ENCODE measurements at regions not wholly inside any gene's neighbourhood (a gene's known extent, or its start where the extent isn't known, plus 50 kb on each side); places are given as distances from the start of the nearest gene placed in this dataset.

DNA sequence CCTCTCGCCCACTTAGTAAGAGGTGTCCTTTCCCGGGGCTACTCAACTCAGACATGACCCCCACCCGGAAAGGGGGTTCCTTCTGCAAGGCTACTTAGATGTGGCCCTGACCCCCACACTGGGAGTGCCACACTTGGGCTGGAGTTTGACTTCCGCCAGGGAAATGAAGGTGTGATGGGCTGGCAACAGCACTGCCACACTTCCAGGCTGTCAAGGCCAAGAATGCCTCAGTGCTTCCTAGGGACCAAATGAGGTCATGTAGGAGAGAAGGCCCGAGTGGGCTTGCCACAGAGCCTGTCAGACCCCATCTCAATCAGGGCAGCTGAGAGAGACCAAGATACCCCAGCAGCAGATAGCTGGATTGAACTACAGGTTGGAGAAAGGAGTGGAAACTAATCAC is 55.5 kb downstream of the DRD1 start:
- no peak for DNase-seq (ENCODE audit: low read depth)

DNA sequence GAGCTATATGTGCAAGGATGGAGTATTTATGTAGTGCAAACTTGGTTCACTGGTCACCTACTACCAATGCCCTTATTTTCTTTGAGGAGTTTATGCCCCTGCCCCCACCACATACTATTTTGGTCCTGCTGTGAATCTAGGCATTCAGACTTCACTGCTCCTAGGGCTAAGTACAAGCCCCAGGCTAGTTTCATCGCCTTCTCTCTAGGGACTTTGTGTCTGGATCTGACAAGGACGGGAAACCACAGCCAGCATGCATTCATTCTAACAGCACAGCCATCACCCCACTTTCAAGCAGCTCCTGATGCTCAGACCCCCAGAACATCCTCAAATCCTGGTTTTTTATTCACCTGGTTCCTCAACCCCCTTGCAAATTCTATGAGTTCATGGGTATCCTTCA is 56.8 kb downstream of the DRD1 start:
- no peak for DNase-seq (ENCODE audit: low read depth)

DNA sequence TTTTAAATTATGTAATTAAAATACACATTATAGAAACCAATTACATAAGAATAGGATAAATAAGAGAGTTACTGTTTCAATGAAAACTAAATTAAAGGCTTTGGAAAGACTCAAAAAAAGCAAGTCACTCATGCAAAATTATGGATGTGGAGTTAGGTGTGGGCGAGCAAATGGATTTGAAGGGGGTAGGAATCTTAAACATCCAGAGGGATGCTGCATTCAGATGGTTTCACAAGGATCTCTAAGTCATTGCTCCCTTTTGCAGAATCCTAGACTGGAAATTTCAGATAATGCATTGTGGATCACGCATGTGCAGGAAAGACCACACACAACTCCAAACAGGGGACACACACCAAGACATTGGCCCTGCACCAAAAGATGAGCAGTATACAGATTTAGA is 57.5 kb downstream of the DRD1 start:
- DNase-seq (ENCODE audit: low read depth), result no peak

DNA sequence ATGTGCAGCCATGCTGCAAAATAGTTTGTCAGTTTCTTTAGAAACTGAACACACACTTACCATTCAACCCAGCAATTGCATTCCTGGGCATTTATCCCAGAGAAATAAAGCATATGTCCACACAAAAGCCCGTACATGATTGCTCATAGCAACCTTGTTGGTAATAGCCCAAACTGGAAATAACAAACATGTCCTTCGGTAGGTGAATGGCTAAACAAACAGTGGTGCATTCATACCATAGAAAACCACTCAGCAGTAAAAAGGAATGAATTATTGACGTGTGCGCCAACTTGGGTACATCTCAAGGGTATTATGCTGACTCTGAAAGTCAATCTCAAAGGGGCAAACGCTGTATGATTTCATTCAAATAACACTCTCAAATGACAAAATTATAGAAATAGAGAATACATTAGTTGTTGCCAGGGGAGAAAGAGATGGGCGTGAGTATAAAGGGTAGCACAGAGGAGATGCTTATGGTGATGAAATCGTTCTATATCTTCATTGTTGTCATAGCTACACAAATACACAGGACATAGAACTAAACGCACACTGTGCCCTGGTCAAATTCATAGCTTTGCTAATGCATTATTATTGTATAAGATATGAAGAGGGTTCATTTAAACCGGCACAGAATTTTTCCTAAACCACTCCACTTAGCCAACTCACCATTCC is 58.2 kb downstream of the DRD1 start:
- DNase-seq (ENCODE audit: low read depth), result no peak

DNA sequence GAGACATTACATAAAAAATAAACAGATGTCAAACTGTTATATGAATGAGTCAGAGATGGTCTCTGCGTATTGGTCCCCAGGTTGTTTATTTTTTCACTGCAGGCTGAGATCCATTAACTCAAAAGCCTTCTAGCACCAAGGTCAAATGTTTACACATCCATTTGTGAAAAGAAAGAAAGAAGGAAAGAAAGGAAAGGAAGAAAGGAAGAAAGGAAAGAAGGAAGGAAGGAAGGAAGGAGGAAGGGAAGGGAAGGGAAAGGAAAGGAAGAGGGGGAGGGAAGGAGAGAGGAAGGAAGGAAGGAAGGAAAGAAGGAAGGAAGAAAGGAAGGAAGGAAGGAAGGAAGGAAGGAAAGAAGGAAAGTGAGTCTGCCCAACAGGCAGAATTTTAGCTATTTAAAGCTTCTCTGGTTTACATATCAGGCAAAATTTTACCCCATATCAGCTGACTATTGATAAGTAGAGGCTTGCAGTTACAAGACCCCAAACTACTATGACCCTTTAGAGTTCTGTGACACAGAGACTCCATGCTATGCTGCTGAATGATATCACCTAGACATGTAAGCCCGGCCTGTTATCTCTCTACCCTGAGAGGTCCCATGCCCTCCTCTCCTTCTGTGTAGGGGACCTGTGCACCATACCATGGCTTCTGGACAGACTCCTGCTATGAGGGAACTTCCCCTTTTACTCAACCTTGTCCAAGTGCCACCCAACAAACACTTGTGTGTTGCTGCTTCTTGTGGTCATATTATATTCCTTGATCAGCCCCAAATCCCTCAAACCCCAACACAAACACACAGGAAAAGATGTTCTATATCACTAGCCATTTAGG is 59.0 kb downstream of the DRD1 start:
- no peak for DNase-seq (ENCODE audit: low read depth)

DNA sequence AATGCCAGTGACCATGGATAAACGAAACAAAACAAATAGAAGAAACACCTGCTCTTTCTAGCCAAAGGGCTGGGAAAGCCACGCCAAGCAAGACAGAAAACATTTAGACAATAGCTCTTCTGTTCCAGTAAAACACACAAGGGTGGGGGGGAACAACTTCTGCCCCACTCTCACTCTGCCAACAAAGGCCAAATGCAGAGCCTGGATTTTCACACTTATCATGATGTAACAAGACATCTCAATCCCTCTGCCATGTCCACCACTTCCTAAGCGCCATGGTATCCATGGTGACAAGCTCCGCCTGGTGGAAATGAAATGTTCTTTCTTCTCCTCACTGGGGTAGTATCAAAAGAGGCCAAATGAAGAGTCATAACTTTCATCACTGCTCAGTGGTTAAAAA is 60.6 kb downstream of the DRD1 start:
- DNase-seq (ENCODE audit: low read depth), result no peak

DNA sequence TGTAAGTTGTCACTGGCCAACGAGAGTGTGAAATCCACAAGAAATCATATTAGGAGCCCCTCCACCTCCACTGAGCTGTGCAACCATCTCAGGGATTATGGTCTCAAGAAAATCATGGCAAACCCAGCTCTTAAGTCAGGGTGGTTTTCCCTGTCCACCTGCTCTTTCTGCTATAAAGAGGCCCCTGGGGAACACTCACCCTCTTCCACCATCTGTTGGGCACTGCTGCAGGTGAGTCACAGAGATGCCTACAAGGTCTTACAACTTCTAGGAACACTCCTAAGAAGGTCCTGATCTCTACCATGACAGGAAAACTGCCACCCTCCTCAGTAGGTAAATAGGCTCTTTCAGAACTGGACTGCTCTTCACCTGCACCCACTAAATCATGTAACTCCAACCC is 61.8 kb downstream of the DRD1 start:
- DNase-seq (ENCODE audit: low read depth), result no peak

DNA sequence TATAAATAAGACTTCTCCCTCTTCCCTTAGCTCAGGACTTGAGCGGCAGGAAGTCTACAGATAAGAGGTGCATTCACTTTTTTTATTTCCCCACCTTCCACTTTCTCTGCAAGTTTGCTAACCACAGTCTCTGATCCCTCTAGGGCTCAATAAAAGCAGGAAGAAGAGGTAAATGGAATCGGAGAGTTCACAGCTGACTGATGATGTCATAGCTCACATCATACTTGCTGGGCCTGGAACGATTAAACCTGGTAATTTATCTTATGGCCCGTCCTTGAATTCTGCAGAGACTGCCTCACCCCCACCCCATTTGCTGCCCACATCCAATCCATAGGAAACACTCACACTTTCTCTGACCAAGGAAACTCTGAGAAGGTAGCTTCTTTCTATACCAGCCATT is 62.9 kb downstream of the DRD1 start:
- no peak for DNase-seq (ENCODE audit: low read depth)

DNA sequence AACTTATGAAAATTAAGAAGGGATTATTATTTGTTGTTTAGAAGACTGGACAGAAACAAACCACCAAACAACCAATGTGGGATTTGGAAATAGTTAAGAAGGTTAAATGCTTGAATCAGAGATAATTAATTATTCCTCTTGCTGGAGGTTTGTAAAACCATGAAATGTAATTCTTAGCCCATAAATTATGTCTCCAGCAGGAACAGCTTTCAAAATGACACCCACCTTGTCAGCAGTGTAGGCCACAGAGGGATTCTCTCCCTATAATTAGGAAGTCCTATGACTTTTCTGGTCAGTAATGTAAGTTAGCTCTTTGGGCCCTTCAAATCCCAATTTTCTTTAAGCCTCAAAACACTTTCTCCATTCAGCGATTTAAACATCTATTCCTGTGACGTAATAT is 63.3 kb downstream of the DRD1 start:
- no peak for DNase-seq (ENCODE audit: low read depth)

DNA sequence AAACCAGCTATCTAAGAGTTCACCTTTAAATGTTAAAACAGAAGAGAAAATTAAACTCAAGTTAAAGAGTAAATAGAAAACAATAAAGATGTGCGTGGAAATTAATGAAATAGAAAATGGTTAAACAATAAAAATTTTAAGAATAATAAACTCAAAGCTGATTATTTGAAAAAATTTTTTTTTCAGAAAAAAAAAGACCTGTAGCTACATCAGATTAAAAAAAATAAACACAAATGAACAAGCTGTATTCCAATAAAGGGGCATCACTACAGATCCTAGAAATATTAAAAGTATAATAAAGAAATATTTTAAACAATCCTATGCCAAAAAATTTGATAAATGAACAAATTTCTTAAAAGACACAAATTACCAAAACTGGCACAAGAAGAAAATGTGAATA is 64.1 kb downstream of the DRD1 start:
- no peak for DNase-seq (ENCODE audit: low read depth)

DNA sequence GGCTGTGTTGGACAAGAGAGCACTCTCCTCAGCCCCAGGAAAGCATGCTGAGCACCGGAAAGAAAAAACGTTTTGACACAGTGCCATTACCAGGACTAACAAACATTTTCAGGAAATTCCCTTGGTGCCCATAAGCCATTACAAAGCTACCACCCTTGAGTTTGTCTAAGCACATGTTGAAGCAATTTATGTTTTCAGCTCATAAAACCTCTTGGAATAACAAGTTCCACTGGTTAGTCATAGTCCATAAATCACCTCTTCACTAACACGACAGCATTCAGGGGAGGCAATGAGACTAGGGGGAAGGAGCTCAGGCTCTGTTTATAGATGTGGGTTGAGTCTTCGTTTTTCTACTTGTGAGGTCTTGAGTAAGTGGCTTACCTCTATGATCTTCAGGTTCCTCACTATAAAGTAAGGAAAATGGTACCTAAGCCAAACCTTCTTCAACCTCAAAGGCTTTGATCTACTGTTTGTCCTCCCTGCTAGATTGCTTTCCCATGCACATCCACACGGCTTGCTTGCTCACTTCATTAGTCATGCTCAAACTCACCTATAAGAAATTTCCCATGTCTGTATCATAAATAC is 65.4 kb downstream of the DRD1 start:
- DNase-seq (ENCODE audit: low read depth), result peak; percentile 44

DNA sequence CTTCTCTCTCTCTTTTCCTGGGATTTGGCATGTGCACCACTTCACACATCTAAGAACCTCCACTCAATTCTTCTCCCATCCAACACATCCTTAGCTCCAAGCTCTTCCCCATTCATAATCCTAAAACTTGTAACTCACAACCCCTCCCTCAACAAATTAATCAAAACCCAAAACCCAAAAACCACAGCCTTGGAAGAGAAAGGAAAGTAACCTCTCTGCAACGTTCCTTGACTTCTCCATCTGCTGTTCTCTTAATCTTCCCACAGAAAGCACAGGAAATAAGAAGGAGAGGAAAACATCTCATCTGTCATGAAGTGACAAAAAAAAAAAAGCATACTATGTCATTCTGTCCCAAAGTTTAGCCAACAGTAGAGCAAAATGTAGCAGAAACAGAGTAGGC is 66.2 kb downstream of the DRD1 start:
- DNase-seq (ENCODE audit: low read depth), result no peak

DNA sequence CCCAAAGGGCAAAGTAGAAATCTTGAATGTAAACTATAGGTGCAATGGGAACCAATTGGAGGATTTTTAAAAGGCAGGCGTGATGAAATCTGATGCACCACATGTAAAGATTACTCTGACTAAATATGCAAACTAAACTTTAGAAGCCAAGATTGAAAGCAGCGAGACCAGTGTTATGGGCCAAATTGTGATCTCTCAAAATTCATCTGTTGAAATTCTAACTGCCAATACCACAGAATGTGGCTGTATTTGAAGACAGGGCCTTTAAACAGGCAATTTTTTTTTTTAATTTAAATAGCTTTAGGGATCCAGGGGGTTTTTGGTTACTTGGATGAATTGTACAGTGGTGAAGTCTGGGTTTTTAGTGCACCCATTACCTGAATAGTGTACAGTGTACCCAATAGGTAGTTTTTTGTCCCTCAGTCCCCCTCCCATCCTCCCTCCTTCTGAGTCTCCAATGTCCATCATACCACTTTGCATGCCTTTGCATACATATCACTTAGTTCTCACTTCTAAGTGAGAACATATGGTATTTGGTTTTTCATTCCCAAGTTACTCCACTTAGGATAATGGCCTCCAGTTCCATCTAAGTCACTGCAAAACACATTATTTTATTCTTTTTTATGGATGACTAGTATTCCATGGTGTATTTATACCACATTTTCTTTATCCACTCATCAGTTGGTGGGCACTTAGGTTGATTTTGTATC is 69.7 kb downstream of the DRD1 start:
- DNase-seq (ENCODE audit: low read depth), result no peak

DNA sequence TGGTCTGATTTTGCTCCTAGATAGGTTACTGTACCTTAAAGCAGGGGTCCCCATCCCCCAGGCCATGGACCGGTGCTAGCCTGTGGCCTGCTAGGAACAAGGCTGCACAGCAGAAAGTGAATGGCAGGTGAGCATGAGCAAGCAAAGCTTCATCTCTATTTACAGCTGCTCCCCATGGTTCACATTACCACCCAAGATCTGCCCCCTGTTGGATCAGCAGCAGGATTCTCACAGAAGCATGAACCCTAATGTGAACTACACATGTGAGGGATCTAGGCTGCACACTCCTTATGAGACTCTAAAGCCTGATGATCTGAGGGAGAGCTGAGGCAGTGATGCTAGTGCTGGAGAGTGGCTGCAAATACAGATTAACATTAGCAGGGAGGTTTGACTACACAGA is 78.1 kb downstream of the DRD1 start:
- no peak for DNase-seq (ENCODE audit: low read depth)

DNA sequence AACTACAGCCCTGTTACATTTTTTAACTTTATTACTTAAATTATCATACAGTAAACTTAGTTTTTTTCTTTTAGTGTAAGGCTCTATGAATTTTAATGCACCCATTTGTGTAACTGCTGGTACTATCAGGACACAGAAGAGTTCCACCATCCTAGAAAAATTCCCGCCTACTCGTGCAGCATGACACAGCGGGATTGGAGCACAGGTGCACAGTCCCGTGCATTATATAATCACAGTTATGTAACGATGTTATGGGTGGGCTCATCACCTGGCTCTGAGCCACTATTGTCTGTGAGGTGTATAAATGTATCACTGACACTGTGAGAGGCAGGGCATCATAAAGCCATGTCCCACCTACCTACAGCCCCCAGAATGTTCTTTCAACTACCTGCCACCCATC is 80.7 kb downstream of the DRD1 start:
- no peak for DNase-seq (ENCODE audit: low read depth)

DNA sequence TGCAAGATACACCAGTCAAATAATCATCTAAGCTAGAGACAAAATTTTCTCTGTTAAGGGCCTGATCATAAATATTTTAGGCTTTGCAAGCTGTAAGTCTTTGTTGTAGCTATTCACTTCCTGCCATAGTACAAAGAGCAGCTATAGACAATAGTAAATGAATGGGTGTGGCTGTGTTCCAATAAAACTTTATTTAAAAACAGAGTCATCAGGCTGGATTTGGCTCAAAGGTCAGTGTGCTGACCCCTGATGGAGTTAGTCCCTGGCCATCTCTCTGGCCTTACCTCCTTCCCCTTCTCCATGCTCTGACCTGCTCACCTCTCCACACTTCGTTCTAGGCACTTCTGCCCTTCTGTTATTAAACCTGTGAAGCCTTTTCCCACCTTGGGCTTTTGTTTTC is 86.0 kb downstream of the DRD1 start:
- no peak for DNase-seq (ENCODE audit: low read depth)

DNA sequence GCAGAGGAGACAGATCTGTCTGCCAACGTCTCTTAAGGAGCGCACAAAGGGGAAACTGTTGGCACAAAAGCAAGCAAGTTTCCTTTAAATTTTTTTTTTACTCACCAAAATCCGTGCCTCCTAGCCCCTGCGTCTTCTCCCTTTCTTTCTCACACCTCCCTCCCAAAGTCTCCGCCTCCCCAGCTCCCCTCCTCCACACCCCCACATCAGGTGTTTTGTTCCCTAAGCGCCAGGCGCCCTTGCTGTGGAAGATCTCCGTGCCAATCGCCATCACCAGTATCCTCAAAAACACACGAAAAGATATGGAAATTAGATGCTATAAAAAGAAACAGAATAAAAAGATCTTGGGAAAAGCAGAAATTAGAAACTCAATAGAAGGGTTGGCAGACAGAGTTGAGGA is 87.6 kb downstream of the DRD1 start:
- DNase-seq (ENCODE audit: low read depth), result no peak

DNA sequence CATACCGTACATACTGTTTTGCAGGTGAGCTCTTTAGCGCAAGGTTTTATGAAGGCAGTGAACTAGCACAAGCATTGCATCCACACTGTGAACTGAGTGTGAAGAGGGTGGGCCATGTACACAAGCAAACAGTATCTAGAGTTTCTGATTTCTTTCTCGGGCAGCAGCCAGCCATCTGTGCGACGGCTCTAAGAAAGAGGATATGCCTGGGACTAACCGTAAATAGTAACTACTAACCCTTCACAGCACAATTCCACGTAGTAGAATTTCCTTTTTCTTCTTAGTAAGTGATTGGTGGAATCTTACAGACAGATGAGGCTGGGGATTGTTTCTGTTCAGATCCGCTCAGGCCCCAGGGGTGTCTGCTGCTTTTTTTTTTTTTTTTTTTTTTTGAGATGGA is 89.0 kb downstream of the DRD1 start:
- DNase-seq (ENCODE audit: low read depth), result no peak

DNA sequence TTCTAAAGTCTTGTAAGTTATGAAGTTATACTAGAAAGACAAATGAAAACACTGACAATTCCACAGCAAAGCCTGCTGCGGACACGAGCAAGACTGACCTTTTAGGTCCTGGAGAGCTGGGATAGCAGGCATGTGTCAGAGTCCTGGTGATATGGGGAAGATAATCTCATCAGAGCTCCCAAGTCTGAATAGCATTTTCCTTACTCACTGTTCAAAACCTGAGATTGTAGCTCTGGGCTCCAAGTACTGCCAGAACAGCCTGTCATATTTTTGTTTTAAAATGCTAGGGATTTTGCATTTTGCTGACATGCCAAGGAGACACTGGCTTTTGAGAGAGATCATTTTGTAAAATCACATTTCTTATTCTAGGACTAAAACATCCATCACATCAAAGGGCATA is 90.1 kb downstream of the DRD1 start:
- DNase-seq (ENCODE audit: low read depth), result no peak

DNA sequence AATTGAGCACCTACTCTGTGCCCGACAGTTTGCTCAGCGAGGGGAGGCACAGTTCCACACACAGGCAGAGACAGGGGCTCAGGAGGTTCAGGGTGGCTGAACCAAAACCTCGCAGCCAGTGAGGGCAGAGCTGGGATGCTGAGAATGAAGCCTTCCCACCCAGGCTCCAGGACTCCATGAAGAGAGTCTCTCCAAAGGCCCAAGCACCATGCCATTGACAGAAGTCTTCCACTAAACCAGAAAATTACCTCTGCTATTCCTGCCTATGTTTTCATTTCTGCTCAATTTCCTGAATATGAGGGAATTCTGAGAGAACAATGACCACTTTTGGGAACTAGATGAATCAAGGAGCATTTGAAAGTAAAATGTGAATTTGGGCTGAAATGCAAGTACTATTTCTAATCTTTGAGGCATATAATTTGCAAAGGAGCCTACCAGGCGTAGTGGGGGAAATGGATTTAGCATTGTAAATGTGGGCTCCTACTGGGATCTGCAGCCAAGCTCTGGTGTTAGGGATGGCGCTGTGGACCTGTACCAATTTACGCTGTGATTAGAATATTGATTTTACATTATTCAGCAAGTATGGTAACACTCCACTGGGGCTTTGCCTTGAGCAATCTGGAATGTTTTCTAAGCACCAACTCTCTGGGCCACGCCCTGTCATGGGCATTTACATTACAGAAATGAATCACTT is 91.9 kb downstream of the DRD1 start:
- no peak for DNase-seq (ENCODE audit: low read depth)

DNA sequence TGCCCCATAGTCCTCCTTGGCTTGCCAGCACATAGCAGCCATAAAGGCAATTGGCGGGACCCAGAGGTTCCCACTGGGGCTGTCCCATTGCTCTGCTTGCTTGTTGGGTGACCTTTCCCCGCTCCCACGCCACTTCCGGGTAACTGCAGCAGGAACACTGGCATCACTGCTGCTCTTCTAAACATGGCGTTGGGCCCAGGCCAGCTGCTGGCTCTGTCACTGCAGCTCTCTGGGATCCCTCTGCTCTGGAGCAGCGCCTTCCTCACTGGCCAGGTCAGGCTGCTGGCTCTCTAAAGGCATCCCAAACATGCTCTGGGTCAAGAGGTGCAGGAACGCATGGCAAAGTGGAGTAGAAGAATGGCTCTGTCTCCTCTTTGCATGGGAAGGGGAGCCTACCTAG is 92.9 kb downstream of the DRD1 start:
- no peak for DNase-seq (ENCODE audit: low read depth)

DNA sequence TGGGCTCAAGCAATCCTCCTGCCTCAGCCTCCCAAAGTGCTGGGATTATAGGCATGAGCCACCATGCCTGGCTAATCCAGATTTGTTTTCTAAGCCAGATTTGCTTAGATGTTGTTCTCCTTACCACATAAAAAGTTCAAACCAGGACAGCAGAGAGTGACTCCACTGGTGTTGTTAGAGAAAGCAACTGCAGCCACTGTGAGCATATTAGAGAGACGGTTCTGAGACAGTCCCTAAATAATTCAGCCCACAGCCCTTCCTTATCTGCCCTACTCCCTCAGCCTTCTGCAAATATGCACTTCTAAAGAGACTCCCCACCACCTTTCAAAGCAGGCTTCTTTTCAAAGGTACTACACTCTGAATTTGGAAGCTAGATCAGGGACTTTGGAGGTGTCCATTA is 96.1 kb downstream of the DRD1 start:
- no peak for DNase-seq (ENCODE audit: low read depth)
